Common myeloid progenitor, CD34-positive (primary cell): ENCODE measurements at regions not wholly inside any gene's neighbourhood (a gene's known extent, or its start where the extent isn't known, plus 50 kb on each side); places are given as distances from the start of the nearest gene placed in this dataset.

ENCODE experiments used
- CTCF ChIA-PET: fragments of 350-600 bp; sonication (Branson Sonifier 250); formaldehyde crosslinking; loops from one replicate; lab custom pipeline; 2021; ENCODE audit warnings: antibody characterized with exemption; lab: Charles Lee
- POLR2A ChIA-PET: fragments of 350-600 bp; sonication (Branson Sonifier 250); formaldehyde crosslinking; loops from one replicate; lab custom pipeline; 2021; ENCODE audit warnings: antibody characterized with exemption; lab: Charles Lee
- DNase-seq, 3 donors: peaks; one replicate each; pipeline versions ENCODE4 v3.0.0 to v3.0.0-alpha.2; 2013
- H3K27ac ChIP-seq, 2 experiments: 1 replicate in 1 of 2; 2 replicates in 1 of 2; pipeline ENCODE4 v1.7.0; 2013; ENCODE audit warnings: inconsistent platforms in 2 of 2, low read length in 2 of 2, mild to moderate bottlenecking in 2 of 2, low read depth in 1 of 2, moderate library complexity in 1 of 2; ENCODE audit not compliant: severe bottlenecking in 2 of 2, insufficient read depth in 1 of 2, poor library complexity in 1 of 2
- H3K27me3 ChIP-seq, 5 experiments: replicated peaks in 2 of 5; 1 replicate in 3 of 5; 2 replicates in 2 of 5; pipeline versions ENCODE4 v1.6.1 to v1.7.0; 2013; ENCODE audit warnings: low read length in 4 of 5, mild to moderate bottlenecking in 2 of 5, moderate library complexity in 2 of 5, inconsistent platforms in 1 of 5; ENCODE audit not compliant: insufficient read depth in 5 of 5, control insufficient read depth in 4 of 5
- H3K36me3 ChIP-seq, 4 experiments: 1 replicate in 2 of 4; 2 replicates in 2 of 4; pipeline versions ENCODE4 v1.6.1 to v1.7.0; 2013; ENCODE audit warnings: low read length in 3 of 4, control low read depth in 1 of 4, mild to moderate bottlenecking in 1 of 4; ENCODE audit not compliant: control insufficient read depth in 4 of 4, insufficient read depth in 4 of 4
- H3K4me1 ChIP-seq, 4 experiments: 1 replicate in 3 of 4; 2 replicates in 1 of 4; pipeline versions ENCODE4 v1.6.1 to v1.7.1; 2013; ENCODE audit warnings: low read length in 3 of 4, mild to moderate bottlenecking in 3 of 4, control low read depth in 1 of 4, inconsistent platforms in 1 of 4, moderate library complexity in 1 of 4; ENCODE audit not compliant: control insufficient read depth in 4 of 4, insufficient read depth in 4 of 4; ENCODE audit errors: control extremely low read depth in 1 of 4
- H3K4me3 ChIP-seq, 7 experiments: 1 replicate in 4 of 7; 2 replicates in 3 of 7; pipeline versions ENCODE4 v1.5.1 to v1.7.0; 2013; ENCODE audit warnings: mild to moderate bottlenecking in 7 of 7, low read length in 6 of 7, moderate library complexity in 6 of 7, inconsistent platforms in 2 of 7, low read depth in 2 of 7, control low read depth in 1 of 7; ENCODE audit not compliant: insufficient read depth in 4 of 7, control insufficient read depth in 1 of 7; ENCODE audit errors: extremely low read depth in 1 of 7
- H3K9me3 ChIP-seq, 5 experiments: 1 replicate in 4 of 5; 2 replicates in 1 of 5; pipeline versions ENCODE4 v1.6.1 to v1.7.1; 2013; ENCODE audit warnings: low read length in 4 of 5, mild to moderate bottlenecking in 2 of 5, inconsistent platforms in 1 of 5, low read depth in 1 of 5, moderate library complexity in 1 of 5; ENCODE audit not compliant: control insufficient read depth in 4 of 5, insufficient read depth in 2 of 5; ENCODE audit errors: control extremely low read depth in 1 of 5
- WGBS: methylation state at CpG from one replicate; pipeline ENCODE4 v1.1.5; 2013; ENCODE audit not compliant: insufficient coverage; 5-methylcytosine and 5-hydroxymethylcytosine counted together

GRCh38 chrX:39204353-39204752, 403.1 kb downstream of the MID1IP1 start:
- Histone ChIP-seq H3K4me3 (no peak overlapping the region), H3K36me3 (no peaks in the 10 kb centered on the region), H3K27me3 (peaks cover 0 to 3% (median 0%) of the 10 kb centered on the region in 5 experiments), H3K27ac (no peak overlapping the region), H3K9me3 (peaks cover 0 to 1% (median 0%) of the 10 kb centered on the region in 5 experiments), H3K4me1 (peaks cover 0 to 2% (median 0%) of the 10 kb centered on the region in 4 experiments)
- WGBS: 92% methylated on average over 2 of the region's 2 CpGs
- DNase-seq: no peak
- CTCF ChIA-PET: no interaction called here
- POLR2A ChIA-PET: no interaction called here

GRCh38 chrX:39204945-39205344, 403.7 kb downstream of the MID1IP1 start:
- DNase-seq: no peak
- 100% methylated on average over 1 of the region's 1 CpG for WGBS

GRCh38 chrX:39205467-39205866, 404.2 kb downstream of the MID1IP1 start:
- Histone ChIP-seq H3K36me3 (no peaks in the 10 kb centered on the region), H3K27ac (no peak overlapping the region), H3K4me1 (peaks cover 0 to 2% (median 0%) of the 10 kb centered on the region in 4 experiments), H3K9me3 (peaks cover 0 to 1% (median 0%) of the 10 kb centered on the region in 5 experiments), H3K4me3 (no peak overlapping the region), H3K27me3 (peaks cover 0 to 3% (median 0%) of the 10 kb centered on the region in 5 experiments)
- 75% methylated on average over 2 of the region's 4 CpGs for whole genome bisulfite sequencing
- ChIA-PET CTCF (no interaction called here), POLR2A (no interaction called here)
- no peak for DNase-seq

More at GRCh38 chrX:39204945-39205344, 403.7 kb downstream of the MID1IP1 start:
- POLR2A ChIA-PET: no interaction called here
- H3K27me3 ChIP-seq: peaks cover 0 to 3% (median 0%) of the 10 kb centered on the region in 5 experiments
- no peaks in the 10 kb centered on the region for H3K36me3 ChIP-seq
- H3K27ac ChIP-seq: no peak overlapping the region
- CTCF ChIA-PET: no interaction called here
- H3K4me3 ChIP-seq: no peak overlapping the region
- peaks cover 0 to 1% (median 0%) of the 10 kb centered on the region in 5 experiments for H3K9me3 ChIP-seq
- peaks cover 0 to 2% (median 0%) of the 10 kb centered on the region in 4 experiments for H3K4me1 ChIP-seq

GRCh38 chrX:39206399-39207145, 405.3 kb downstream of the MID1IP1 start:
- peaks cover 0 to 1% (median 0%) of the 10 kb centered on the region in 5 experiments for H3K9me3 ChIP-seq
- DNase-seq: no peak
- 61% methylated on average over 3 of the region's 4 CpGs for WGBS
- H3K27me3 ChIP-seq: peaks cover 0 to 3% (median 0%) of the 10 kb centered on the region in 5 experiments
- ChIA-PET CTCF (interaction anchor here (0.9 kb wide), 1 partner anchor 34 kb away, joined by 3 read pairs; no protein-coding TSS in a partner anchor), POLR2A (no interaction called here)
- H3K27ac ChIP-seq: no peak overlapping the region
- no peaks in the 10 kb centered on the region for H3K4me1 ChIP-seq
- H3K4me3 ChIP-seq: no peak overlapping the region
- no peaks in the 10 kb centered on the region for H3K36me3 ChIP-seq

GRCh38 chrX:39211501-39211900, 410.2 kb downstream of the MID1IP1 start:
- H3K9me3 ChIP-seq: no peaks in the 10 kb centered on the region
- no peak overlapping the region for H3K4me3 ChIP-seq
- CTCF ChIA-PET: interaction anchor here (0.9 kb wide), 1 partner anchor 17 kb away, joined by 4 read pairs; no protein-coding TSS in a partner anchor
- H3K4me1 ChIP-seq: no peaks in the 10 kb centered on the region
- WGBS: 100% methylated on average over 1 of the region's 1 CpG
- no peaks in the 10 kb centered on the region for H3K27me3 ChIP-seq
- H3K27ac ChIP-seq: no peak overlapping the region
- DNase-seq: no peak
- no peaks in the 10 kb centered on the region for H3K36me3 ChIP-seq
- POLR2A ChIA-PET: no interaction called here

- POLR2A ChIA-PET: no interaction called here
Observed at GRCh38 chrX:39212456-39212855, 411.2 kb downstream of the MID1IP1 start.

More at GRCh38 chrX:39212456-39212855, 411.2 kb downstream of the MID1IP1 start:
- DNase-seq: peak; percentile 2 to 56 (median 50)
- WGBS: 33% methylated on average over 1 of the region's 2 CpGs
- Histone ChIP-seq H3K4me3 (no peak overlapping the region), H3K9me3 (no peaks in the 10 kb centered on the region), H3K27ac (no peak overlapping the region), H3K36me3 (no peaks in the 10 kb centered on the region), H3K4me1 (no peaks in the 10 kb centered on the region), H3K27me3 (peaks cover 0 to 3% (median 0%) of the 10 kb centered on the region in 5 experiments)
- CTCF ChIA-PET: no interaction called here
